G401.6 (cell line): ENCODE measurements at regions not wholly inside any gene's neighbourhood (a gene's known extent, or its start where the extent isn't known, plus 50 kb on each side); places are given as distances from the start of the nearest gene placed in this dataset.

Experiments
- FAIRE-seq: peaks from 2 replicates; lab custom pipeline; 2012; peaks lifted over from hg19 to GRCh38; lab: Jason Lieb, UNC

DNA sequence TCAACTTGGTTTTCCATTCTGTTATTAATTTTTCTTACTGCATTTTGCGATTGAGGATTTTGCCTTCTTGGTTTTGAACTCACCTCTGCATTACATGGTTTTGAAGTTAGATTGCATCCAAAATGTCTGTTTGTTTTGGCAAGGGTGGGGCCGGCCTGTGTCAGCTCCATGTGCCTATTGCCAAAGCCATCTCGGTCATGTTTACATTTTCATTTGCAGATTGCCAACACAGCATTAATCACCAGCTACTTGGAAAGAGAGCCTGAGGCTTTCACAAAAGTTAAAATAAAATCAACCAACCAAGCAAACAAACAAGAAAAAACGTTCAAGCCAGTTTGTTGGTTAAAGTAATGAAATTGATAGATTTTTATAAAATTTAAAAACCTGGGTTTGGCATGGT lies 695.8 kb downstream of the TYW1 start:
- no peak for FAIRE-seq

GRCh38 chr7:67696124-67696523 lies 699.5 kb downstream of the TYW1 start:
- no peak for FAIRE-seq

DNA sequence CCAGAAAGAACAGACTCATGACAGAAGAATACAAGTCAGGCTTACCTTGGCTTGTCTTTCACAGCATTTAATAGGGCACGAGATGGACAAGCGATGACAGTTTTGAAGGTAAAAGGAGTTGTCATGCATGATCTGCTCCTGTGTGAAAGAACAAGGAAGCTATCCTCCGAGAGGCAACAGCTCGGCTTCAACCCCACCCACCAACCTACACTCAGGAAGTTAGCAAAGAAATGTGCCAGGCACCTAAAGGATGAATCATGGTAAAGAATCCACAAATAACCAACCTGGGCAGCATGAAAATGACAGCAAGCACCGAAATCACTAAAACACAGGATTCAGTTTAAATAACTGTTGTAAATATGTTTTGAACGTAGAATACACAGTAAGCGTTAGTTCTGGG lies 700.2 kb downstream of the TYW1 start:
- no peak for FAIRE-seq

- no peak for FAIRE-seq
Observed at GRCh38 chr7:67698354-67698753, 701.7 kb downstream of the TYW1 start.

- no peak for FAIRE-seq
Observed at GRCh38 chr7:67705850-67706249, 709.2 kb downstream of the TYW1 start.

DNA sequence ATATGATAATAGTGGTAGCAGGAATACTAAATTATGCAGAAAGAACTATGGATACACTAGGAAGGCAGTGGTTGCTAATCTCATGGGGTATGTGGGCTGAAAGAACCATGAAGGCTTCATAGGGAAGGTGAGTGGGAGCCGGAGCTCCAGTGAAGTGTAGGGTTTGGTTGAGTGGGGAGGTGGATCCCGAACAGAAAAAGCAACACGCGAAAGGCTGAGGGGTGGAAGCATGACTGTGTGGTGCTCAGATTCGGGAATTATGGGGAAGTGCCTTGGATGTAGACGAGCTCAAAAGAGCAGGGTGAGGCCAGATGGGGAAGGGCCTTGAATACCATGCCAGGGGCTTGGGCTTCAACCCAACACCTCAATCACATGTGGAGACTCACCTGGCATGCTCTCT lies 715.1 kb downstream of the TYW1 start:
- FAIRE-seq = no peak

DNA sequence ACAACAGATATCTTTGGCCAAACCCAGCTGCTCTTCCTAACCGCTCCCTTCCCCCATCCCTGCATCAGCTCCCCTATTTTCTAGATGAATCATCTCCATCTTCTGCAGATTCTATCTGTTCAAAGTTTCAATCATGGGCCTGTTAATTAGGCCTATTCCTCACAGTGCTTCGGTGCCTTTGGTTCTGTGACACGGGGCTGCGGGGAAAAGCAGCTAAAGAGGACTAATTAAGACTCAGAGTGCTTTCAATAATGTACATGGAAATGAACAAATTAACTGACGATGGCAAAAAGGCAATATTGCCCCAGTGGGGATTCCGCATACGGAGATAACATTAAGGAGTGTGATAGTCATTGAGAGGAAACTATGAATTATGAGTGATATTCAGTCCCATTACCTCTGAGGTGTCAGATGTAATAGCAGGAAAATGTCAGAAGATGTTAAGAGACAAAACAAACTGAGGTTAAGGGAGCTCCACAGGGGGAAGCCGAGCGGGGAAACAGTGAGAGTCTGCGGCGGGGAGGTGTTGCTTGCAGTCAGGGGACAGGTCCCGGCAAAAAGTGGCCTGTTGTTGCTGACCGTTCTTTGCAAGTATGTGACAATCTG lies 716.9 kb downstream of the TYW1 start:
- no peak for FAIRE-seq

- FAIRE-seq = no peak
Observed at GRCh38 chr7:67716729-67717128, 720.1 kb downstream of the TYW1 start.

DNA sequence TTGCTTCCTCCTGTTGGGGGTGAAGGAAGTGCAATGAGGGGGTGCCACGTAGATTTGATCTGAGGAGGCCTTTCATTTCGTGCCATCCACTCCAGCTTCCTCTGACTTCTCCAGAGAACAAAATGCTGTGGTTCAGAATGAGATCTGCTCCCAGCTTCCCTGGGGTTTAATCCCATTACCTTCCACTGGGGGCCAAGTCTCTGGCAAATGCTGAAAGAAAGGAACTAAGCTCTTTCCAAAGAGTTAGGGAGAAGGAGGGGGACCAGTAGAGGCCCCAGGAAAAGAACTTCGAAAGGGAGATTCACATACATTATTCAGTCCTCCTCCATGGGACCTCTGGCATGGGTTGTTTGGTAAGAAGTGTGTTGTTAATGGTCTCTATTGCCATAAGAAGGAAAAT lies 727.0 kb downstream of the TYW1 start:
- no peak for FAIRE-seq

GRCh38 chr7:67724435-67724834 lies 727.8 kb downstream of the TYW1 start:
- no peak for FAIRE-seq

GRCh38 chr7:67724955-67725354 lies 728.3 kb downstream of the TYW1 start:
- FAIRE-seq = no peak

DNA sequence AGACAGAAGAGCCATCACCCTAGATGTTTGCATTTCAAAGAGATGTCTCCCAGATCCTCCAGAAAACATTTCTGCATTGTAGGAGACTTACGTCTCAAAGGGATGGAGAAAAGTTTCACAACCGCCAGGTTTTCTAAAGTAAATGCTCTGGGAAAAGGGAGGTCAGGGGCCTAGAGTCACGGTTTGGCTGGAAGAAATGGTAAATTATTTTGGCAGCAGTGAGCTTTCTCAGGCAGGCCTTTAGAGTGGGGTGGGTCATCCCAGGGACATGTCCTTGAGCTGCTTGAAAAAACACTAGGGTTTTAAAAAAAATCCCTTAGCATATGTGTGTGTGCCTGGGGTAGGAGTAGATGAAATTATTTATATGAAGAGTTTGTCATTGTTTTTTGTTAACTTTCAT lies 728.8 kb downstream of the TYW1 start:
- FAIRE-seq = no peak

- no peak for FAIRE-seq
Observed at GRCh38 chr7:67729771-67730170, 733.1 kb downstream of the TYW1 start.

DNA sequence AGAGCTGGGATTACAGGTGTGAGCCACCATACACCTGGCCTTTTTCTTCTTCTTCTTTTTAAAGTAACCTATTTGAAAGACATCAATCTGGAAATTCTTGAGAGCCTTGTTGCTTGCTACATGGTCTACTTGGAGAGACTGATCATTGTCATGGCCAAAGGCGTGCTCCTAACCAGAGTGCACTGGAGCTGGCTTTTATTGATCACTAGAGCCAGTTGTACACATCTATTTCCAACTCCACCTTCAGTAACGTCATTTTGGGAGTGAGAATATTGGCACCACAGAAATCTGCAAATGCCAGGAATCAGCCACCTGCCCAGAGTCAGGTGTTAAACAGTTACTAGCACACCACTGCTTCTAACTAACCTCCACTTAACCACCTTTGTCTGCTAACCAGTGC lies 735.1 kb downstream of the TYW1 start:
- no peak for FAIRE-seq

- no peak for FAIRE-seq
Observed at GRCh38 chr7:67732898-67733297, 736.3 kb downstream of the TYW1 start.

DNA sequence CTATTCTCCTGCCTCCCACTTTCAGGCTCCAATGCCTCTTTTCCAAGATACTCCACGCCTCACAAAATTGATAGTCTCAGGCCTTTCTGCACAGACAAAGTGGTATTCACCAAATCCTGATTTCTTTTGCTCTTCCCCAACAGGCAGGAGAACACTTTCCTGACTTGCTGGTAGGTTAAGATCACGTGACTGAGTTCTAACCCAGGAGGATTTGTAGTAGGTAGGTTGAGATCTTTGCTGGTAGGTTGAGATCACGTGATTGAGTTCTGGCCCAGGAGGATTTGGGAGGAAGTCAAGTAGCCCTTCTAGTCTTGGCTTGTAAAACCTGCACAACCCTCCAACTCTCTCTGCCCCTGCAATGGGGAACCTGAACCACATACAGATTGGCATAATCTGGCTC lies 741.5 kb downstream of the TYW1 start:
- FAIRE-seq = no peak

GRCh38 chr7:67738958-67739357 lies 742.3 kb downstream of the TYW1 start:
- FAIRE-seq = no peak

DNA sequence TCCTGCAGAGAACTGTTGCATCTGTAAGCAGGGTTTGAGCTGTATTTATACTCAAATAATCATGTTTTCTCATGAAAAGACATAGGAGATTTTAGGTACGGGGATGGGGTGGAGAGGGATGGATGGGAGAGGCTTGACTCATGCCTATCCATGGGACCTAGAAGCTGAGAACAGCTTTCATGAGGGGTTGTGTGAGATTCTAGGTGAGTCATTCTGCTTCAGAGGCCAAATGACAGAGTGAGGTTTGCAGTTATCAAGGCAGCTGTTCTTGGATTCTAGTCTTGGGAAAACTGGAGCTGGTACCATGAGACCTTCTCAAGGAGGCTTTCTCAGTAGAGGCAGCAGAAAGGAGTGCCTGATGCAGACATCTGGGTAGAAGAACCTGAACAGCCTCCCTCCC lies 746.9 kb downstream of the TYW1 start:
- no peak for FAIRE-seq

GRCh38 chr7:67752227-67752626 lies 755.6 kb downstream of the TYW1 start:
- FAIRE-seq = no peak

DNA sequence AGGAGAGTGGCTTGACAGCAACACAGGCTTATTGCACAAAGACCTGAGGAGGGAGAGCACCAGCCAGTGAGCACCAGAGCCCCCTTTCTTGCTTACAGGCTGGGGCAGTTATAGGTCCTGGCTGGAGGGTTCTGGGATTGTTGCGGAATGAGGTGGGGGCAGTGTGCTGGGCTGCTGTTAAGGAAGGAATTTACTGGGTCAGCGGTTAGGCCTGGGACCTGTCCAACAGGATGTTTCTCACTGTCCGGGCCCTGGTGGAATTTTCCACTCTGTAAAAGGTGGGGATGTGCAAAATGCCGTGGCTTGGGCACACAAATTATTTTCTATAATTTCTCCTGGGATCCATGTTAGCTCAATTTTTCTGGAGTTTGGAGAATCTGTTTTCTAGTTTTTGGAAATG lies 757.3 kb downstream of the TYW1 start:
- FAIRE-seq = no peak

- no peak for FAIRE-seq
Observed at GRCh38 chr7:67754651-67755050, 758.0 kb downstream of the TYW1 start.

DNA sequence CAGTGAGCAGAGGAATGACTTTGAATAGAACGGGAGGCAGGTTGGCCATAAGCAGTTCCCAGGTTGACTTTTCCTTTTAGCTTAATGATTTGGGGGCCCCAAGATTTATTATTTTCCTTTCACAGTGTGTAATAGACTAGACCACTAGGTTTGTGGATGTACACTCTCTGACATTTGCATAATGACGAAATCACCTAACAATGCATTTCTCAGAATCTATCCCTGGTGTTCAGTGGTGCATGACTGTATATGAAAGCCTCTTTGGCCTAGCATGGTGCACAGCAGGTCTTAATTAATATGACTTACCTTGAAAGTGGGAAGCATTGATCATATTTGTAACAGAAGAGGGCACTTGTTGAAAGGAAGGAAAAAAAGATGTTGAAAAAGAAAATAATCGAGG lies 761.9 kb downstream of the TYW1 start:
- FAIRE-seq = no peak

DNA sequence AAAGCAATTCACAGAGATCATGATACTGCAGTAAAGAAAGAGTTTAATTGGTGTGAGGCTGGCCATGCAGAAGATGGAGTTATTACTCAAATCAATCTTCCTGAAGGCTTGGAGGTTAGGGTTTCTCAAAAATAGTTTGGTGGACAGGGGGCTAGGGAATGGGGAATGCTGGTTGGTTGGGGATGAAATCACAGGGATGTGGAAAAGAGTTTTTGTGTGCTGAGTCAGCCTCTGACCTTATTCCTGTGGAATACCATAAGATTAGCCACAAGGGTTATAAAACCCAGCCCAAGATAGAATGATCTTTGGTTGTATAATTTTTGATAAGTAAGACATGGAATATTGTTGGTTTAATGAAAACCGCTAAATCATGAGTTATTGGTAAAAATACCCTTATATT lies 764.3 kb downstream of the TYW1 start:
- FAIRE-seq = no peak

DNA sequence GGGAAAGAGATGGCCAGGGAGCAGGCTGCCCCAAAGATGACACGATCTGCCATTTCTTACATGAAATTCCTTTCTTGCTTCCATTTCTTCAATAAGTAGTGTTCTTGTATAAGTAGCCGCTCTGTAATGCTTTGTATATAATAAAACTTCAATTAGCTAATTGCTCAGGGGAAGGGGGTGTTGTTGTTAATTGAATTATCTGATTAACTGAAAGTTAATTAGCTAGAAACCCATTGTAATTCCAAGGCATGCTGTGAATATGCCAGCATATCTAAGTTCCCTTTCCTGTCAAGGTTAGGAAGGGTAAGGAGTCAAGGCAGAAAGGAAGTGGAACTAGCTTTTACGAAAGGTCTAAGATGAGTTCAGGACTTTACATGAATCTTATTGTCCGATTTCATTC lies 765.9 kb downstream of the TYW1 start:
- no peak for FAIRE-seq

GRCh38 chr7:67764289-67764688 lies 767.7 kb downstream of the TYW1 start:
- no peak for FAIRE-seq
